Fibroblast of skin of right biceps (primary cell): ENCODE measurements at regions not wholly inside any gene's neighbourhood (a gene's known extent, or its start where the extent isn't known, plus 50 kb on each side); places are given as distances from the start of the nearest gene placed in this dataset.
"Not testable (repeated sequence)": the region's sequence is repeated elsewhere in the genome, so short reads cannot be mapped to it uniquely, and the experiment has no call there.

Experiments
- DNase-seq: peaks from one replicate; pipeline ENCODE4 v3.0.0-alpha.2; 2013

GRCh38 chr5:89320421-89321277, 437.7 kb upstream of the MEF2C start:
- no peak for DNase-seq

- not testable (repeated sequence) for DNase-seq
Observed at GRCh38 chr5:89317838-89318237, 434.9 kb upstream of the MEF2C start.

DNA sequence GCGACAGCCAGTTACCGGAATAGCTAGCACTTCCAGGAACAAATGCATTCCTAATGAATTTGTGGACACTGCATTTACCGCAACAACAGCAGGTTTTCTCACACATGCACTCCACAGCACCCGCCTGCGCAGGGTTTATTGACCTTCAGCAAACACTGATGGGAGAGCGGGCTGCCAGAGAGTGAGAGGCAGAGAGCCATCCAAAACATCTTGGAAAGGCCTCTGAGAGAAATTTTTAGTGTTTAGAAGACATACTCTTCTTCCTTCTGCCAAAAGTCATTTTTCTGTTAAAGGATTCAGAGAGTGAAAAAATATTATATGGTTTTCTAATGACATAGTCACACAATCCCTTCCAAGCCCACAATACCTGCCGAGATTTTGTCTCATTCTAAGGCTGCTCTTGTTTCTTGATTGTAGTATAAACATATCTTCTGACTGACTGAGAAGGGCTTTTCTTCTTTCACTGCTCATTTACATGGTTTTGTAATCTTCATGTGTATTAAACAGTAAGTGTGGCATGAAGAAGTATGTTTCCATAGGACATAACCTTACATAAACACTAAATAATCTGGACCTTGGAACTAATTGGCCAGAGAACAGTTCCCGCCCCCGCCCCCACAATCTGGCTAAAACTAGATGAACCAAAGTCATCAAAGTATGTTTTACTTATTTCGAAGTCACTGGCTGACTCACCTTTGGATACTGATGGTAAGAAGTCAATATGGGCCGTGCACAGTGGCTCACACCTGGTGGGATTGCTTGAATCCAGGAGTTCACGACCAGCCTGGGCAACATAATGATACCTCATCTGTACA, 432.5 kb upstream of the MEF2C start:
- DNase-seq = peak; percentile 51

- DNase-seq = peak; percentile 97
Observed at GRCh38 chr5:89313804-89314588, 431.0 kb upstream of the MEF2C start.

DNA sequence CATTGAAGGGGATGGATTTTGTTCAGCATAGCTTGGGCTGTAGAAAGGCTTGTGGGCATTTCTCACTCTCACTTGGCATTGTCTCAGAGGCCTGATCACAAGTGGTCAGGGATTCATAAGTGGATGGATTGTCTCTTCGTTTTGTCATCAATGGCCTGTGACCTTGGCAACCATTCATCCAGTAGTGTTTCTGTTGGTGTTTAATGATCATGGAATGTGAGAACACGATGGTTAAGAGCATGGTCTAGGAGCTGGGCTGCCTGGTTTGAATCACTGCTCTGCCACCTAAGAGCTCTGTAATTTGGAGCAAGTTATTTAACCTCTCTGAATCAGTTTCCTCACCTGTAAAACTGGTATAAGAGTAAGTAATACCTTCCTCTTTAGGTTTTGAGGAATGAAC, 430.1 kb upstream of the MEF2C start:
- DNase-seq = peak; percentile 82

DNA sequence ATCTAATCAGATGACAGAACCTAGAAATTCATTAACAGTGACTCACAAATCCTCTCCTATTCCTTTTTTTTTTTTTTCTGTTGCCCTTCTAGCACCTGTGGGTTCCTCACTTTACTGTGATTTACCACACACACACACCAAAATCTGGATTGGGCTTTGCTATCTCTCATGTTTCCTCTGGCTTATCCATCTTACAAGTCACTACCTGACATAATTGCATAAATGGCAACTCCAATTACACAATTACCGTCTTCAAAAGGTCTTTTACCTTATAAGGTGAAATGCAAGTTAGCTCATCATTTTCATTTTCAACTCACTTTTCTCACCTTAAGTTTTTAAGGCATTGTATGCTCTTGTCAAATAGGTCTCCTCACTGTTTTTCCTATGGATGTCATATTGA, 426.3 kb upstream of the MEF2C start:
- DNase-seq = no peak

- no peak for DNase-seq
Observed at GRCh38 chr5:89308606-89309040, 425.6 kb upstream of the MEF2C start.

GRCh38 chr5:89307972-89308371, 425.0 kb upstream of the MEF2C start:
- DNase-seq = no peak

- not testable (repeated sequence) for DNase-seq
Observed at GRCh38 chr5:89307141-89307540, 424.2 kb upstream of the MEF2C start.

DNA sequence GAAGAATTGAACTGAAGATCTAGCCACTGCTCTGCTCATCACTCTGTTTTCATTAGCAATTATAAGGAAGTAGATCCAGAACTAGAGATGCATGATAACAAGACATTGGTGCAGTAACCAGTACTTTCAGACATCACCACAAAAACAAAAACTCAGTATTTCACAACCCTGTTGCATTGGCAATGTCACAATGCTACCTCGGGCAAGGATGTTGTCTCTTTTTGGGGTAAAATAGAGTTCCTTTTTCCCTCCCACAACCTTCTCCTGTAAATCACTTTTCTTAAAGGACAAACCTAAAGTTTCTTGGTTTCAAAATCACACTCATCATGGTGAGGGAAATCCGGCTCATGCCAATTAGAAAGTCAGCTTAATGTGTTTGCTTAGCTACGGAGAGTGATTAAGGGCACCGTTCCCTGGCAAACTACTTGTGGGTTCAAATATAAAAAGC, 420.1 kb upstream of the MEF2C start:
- no peak for DNase-seq

DNA sequence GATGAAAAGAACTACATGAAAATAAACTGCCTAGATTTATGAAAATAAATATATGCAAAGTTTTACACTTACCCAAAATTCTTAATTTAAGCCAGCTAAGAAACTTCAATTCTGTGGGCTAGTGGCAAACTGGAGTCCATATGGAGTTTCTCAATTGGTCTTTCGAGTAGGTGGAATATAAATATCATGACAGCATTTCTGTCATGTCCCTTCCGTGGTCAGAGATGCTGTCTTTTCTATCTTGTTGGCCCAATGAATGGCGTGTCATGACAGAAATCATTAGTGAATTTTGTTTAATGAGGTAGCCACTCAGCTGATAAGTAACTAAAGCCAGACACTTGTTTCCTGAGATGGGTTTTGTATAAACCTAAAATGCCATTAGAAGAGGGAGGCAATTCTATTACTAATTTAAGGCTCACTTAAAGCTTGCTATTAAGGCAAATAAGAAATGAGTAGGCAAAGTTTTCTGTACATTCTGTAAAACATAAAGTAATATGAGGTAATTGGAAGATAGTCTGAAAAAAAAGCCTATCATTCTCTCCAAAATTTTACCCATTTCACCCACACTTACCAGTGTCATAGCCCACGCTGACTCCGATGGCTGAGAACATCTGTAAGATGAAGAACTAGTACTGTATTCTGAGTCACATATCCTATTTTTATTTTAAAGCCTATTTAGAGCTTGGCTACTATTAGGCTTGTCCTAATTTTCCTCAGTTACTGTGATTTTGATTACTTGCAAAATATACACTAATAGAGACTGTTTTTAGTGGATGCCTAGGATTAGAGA, 419.3 kb upstream of the MEF2C start:
- no peak for DNase-seq

DNA sequence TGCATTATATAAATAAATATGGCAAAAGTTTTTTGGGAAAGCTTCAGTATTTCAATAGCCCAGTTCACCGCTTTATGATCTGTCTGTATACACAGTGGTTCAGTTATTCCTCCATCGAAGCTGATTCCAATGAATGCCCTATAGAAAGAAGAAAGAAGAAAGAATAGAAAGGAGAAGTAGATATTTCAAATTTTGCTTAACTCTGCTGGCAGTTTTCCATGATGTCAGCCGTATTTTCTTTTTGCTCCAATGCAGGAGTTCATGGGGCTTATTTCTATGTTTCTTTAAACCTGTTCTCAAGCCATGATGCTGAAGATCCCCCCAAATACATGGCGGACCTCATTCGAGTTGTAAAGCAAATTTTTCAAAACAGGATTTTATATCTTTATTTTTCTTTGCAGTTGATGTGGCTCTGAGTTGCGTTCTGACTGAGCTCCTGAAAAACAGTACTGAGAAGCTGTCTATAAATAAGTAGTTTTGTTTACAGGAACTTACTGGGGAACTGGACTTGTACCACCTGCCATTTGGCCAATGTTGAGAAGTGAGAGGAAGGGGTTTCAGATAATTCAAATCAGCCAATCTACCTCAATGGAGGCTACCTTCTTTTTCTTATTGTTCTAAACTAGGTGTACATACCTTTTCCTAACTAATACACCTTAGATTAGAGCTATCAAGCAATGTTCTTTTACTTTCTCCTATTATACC, 418.5 kb upstream of the MEF2C start:
- DNase-seq = no peak

GRCh38 chr5:89300426-89300970, 417.5 kb upstream of the MEF2C start:
- DNase-seq = peak; percentile 71

DNA sequence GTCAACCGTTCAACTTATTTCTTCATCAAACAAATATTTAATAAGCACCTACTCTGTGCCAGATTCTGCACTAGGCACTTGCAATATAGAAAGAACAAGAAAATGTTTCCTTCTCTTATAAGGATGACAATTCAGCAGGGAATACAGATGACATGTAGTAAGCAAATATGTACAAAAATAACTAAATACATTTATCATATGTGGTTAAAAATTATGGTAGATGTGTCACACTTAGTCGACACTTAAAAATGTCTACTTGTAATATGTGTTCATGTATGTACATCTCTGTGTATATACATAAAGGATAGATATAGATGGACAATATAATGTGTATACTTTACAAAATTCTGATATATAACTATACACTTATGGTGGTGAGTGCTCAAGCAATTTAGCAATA, 417.0 kb upstream of the MEF2C start:
- DNase-seq = peak; percentile 47

- no peak for DNase-seq
Observed at GRCh38 chr5:89297066-89297465, 414.1 kb upstream of the MEF2C start.

- peak; percentile 75 for DNase-seq
Observed at GRCh38 chr5:89293810-89294209, 410.8 kb upstream of the MEF2C start.

DNA sequence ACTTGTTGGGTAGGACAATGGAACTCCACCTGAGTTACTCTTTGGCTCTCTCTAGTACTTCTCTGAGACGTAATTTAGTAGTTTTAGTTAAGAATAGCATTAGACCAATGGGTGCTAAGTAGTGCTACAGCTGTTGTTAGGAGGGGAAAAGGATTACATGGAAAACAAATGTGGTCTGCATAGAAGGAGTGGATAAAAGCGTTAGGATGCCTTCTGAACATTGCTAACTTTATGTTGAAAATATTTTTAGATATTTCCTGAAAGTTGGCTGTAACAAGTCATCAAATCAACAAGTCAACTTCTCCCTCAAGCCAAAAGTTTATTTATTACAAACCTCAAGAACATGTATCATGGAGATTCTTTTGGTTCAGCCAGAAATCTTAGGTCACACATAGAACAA, 409.5 kb upstream of the MEF2C start:
- DNase-seq = peak; percentile 40

- peak; percentile 90 for DNase-seq
Observed at GRCh38 chr5:89289604-89290003, 406.6 kb upstream of the MEF2C start.

DNA sequence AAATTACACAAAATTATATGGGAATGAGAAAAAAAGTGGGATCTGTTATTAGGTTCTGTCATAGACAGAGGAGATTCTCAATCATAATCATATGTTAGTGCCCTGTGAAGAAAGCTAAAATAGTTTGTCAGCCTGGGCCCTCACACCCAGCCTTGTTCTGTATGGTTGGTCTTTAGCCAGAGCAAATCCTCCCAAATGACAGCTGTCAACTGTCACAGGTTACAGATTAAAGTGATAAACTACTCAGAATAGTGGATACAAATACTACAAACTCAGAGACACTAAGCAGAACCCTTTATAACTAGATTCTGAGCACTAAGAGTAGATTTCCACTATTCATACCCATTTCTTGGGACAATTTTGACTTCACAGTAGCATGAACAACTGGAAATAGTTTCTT, 405.0 kb upstream of the MEF2C start:
- DNase-seq = no peak

DNA sequence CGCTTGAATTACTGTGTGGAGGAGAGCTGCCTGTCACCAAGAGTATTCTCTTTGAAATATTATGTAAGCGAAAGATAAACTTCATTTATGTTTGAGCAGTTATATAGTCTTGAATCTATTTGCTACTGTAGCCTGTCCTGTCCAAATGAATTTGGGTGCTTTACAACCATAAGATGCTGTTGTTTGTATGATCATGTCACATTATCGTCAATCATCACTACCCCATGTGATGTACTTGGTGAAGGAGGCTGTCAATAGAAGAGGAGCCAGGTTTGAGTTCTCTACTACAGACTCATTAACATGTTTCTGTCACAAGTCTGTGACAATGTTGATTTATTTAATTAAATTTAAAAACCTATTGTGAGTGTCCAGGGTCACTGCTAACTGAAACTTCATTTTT, 403.3 kb upstream of the MEF2C start:
- DNase-seq = no peak
